Panc1 (cell line): ENCODE measurements at regions not wholly inside any gene's neighbourhood (a gene's known extent, or its start where the extent isn't known, plus 50 kb on each side); places are given as distances from the start of the nearest gene placed in this dataset.

Experiments used
- POLR2AphosphoS5 ChIP-seq: IDR thresholded peaks from 2 replicates; pipeline ENCODE4 v1.6.1; 2012; ENCODE audit warnings: mild to moderate bottlenecking, low read depth, low read length, moderate library complexity
- SIN3A ChIP-seq: IDR thresholded peaks from 2 replicates; pipeline ENCODE4 v1.6.1; 2012; ENCODE audit warnings: low read depth, mild to moderate bottlenecking, low read length, moderate library complexity, borderline replicate concordance; ENCODE audit not compliant: insufficient read depth
- TCF7L2 ChIP-seq: IDR thresholded peaks from 2 replicates; pipeline ENCODE4 v1.6.1; 2011; ENCODE audit warnings: mild to moderate bottlenecking, low read depth, low read length, inconsistent platforms
- TF ChIP-seq, protein P1 (sequence below): fragments of 450-650 bp; IDR thresholded peaks from 2 replicates; pipeline ENCODE4 v1.5.1; 2017; ENCODE audit warnings: mild to moderate bottlenecking

- TF ChIP-seq, protein P1, sequence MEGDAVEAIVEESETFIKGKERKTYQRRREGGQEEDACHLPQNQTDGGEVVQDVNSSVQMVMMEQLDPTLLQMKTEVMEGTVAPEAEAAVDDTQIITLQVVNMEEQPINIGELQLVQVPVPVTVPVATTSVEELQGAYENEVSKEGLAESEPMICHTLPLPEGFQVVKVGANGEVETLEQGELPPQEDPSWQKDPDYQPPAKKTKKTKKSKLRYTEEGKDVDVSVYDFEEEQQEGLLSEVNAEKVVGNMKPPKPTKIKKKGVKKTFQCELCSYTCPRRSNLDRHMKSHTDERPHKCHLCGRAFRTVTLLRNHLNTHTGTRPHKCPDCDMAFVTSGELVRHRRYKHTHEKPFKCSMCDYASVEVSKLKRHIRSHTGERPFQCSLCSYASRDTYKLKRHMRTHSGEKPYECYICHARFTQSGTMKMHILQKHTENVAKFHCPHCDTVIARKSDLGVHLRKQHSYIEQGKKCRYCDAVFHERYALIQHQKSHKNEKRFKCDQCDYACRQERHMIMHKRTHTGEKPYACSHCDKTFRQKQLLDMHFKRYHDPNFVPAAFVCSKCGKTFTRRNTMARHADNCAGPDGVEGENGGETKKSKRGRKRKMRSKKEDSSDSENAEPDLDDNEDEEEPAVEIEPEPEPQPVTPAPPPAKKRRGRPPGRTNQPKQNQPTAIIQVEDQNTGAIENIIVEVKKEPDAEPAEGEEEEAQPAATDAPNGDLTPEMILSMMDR: no peak
- TF ChIP-seq POLR2AphosphoS5: no peak
- no peak for TF ChIP-seq SIN3A
- TF ChIP-seq TCF7L2: no peak
Observed at GRCh38 chr1:143619851-143620250, 351.9 kb downstream of the FAM72C start.
